ENCODE measurements at regions not wholly inside any gene's neighbourhood (a gene's known extent, or its start where the extent isn't known, plus 50 kb on each side); places are given as distances from the start of the nearest gene placed in this dataset.

DNA sequence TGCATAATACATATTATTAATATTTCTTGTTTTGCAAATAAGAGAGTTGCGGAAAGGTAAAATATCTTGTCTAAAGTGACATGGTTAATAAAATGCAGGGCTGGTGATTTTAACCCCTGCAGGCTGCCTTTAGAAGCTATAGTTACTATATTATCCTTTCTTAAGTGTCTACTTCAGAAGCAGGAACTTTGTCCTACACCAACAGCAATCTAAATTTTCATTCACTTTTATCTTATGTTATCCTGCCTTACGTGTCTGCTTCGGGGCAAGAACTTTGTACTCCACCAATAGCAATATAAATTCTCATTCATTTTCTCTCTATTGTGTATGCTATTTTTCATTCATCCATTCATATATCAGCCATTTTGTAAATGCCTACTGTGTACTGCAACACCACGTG lies 719.5 kb downstream of the TLR4 start:
- Histone ChIP-seq H3K9ac (ENCODE audit: low read depth, low read length) (no peak overlapping the region), H3K27ac (ENCODE audit: low read depth, low read length) (no peak overlapping the region), H3K27me3 (ENCODE audit: control insufficient read depth, insufficient read depth, low read length) (no peaks in the 10 kb centered on the region), H3K9me3 (ENCODE audit: control insufficient read depth, insufficient read depth, low read length) (no peaks in the 10 kb centered on the region), H3K4me1 (ENCODE audit: control insufficient read depth, insufficient read depth, low read length) (no peaks in the 10 kb centered on the region), H3K36me3 (ENCODE audit: control insufficient read depth, insufficient read depth, low read length) (no peaks in the 10 kb centered on the region), H3K4me3 (ENCODE audit: low read depth, low read length) (no peak overlapping the region)

DNA sequence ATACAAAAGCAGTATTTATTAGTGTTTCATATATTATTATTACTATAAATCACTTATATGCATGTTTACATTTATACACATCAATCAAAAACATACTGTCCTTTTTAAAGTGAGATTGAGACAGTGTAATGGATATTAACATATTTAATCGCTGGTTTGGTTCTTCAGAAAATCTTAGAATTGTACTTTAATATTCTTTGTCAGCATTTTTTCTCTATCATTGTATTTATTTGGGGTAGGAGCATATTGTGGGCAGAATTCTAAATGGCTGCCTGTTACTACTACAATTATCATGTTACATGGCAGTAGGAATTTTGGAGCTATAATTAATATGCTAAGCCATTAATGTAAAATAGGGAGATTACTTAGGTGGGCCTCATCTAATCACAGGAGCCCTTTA lies 722.6 kb downstream of the TLR4 start:
- no peak overlapping the region for H3K9ac ChIP-seq (ENCODE audit: low read depth, low read length)
- no peaks in the 10 kb centered on the region for H3K4me1 ChIP-seq (ENCODE audit: control insufficient read depth, insufficient read depth, low read length)
- no peak overlapping the region for H3K4me3 ChIP-seq (ENCODE audit: low read depth, low read length)
- H3K27me3 ChIP-seq (ENCODE audit: control insufficient read depth, insufficient read depth, low read length): no peaks in the 10 kb centered on the region
- no peaks in the 10 kb centered on the region for H3K9me3 ChIP-seq (ENCODE audit: control insufficient read depth, insufficient read depth, low read length)
- no peak overlapping the region for H3K27ac ChIP-seq (ENCODE audit: low read depth, low read length)
- no peaks in the 10 kb centered on the region for H3K36me3 ChIP-seq (ENCODE audit: control insufficient read depth, insufficient read depth, low read length)

DNA sequence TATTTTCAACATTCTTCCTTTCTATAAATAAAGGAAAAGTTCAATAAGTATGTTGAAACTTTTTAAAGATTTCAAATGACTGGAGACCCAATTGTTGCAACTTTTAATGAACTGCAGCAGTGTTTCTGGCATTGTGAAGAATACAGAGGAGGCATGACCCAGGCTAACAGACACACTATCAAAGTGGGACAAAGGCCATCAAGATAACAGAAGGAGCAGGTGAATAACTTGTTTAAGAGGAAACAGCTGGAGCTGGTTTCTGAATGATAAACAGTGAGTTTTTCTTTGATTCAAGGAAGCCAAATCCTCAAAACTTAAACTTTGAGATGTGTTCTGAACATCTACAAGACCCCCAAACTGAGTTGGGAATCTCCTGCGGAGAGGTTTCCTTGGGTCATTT lies 734.6 kb downstream of the TLR4 start:
- H3K36me3 ChIP-seq (ENCODE audit: control insufficient read depth, insufficient read depth, low read length): no peaks in the 10 kb centered on the region
- no peaks in the 10 kb centered on the region for H3K9me3 ChIP-seq (ENCODE audit: control insufficient read depth, insufficient read depth, low read length)
- H3K4me1 ChIP-seq (ENCODE audit: control insufficient read depth, insufficient read depth, low read length): no peaks in the 10 kb centered on the region
- no peak overlapping the region for H3K9ac ChIP-seq (ENCODE audit: low read depth, low read length)
- no peaks in the 10 kb centered on the region for H3K27me3 ChIP-seq (ENCODE audit: control insufficient read depth, insufficient read depth, low read length)
- no peak overlapping the region for H3K4me3 ChIP-seq (ENCODE audit: low read depth, low read length)
- no peak overlapping the region for H3K27ac ChIP-seq (ENCODE audit: low read depth, low read length)

DNA sequence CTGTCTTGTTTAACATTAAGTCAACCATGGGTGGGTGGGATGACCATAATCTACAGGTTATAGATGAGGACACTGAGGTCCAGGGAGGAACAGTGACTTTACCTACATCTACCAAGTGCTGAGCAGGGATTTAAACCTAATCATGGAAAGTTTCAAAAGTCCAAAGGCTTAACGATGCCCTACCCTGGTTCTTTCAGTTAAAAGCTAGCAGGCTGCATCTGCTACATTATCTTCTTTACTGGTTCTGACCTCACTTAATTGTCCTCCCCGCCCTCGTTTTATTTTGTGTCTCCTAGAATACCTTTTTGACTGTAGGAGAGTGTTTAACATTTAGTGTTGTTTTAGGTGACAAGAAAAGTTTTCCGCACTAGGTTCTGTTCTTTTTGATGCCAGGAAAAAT lies 735.2 kb downstream of the TLR4 start:
- no peak overlapping the region for H3K27ac ChIP-seq (ENCODE audit: low read depth, low read length)
- H3K4me1 ChIP-seq (ENCODE audit: control insufficient read depth, insufficient read depth, low read length): no peaks in the 10 kb centered on the region
- H3K4me3 ChIP-seq (ENCODE audit: low read depth, low read length): no peak overlapping the region
- H3K9me3 ChIP-seq (ENCODE audit: control insufficient read depth, insufficient read depth, low read length): no peaks in the 10 kb centered on the region
- H3K9ac ChIP-seq (ENCODE audit: low read depth, low read length): no peak overlapping the region
- H3K27me3 ChIP-seq (ENCODE audit: control insufficient read depth, insufficient read depth, low read length): no peaks in the 10 kb centered on the region
- no peaks in the 10 kb centered on the region for H3K36me3 ChIP-seq (ENCODE audit: control insufficient read depth, insufficient read depth, low read length)

DNA sequence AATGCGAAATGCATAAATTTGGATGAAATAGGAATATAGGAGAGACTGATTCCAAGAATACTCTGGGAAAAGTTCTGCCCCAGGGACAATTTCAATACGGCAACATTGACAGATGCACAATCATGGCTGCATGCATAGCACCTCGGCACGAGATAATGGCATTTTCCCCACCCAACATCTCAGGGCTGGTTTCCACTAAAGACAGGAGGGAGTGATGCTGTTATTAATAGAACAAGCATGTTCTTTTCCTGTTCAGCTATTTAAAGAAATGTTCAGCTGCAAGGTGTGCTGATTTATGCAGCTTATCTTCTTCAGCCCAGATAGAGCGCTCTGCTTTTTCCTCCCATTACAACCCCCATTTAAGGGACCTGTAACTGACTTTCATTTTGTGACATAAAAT lies 740.2 kb downstream of the TLR4 start:
- Histone ChIP-seq H3K4me1 (ENCODE audit: control insufficient read depth, insufficient read depth, low read length) (no peaks in the 10 kb centered on the region), H3K4me3 (ENCODE audit: low read depth, low read length) (no peak overlapping the region), H3K9ac (ENCODE audit: low read depth, low read length) (no peak overlapping the region), H3K36me3 (ENCODE audit: control insufficient read depth, insufficient read depth, low read length) (no peaks in the 10 kb centered on the region), H3K9me3 (ENCODE audit: control insufficient read depth, insufficient read depth, low read length) (no peaks in the 10 kb centered on the region), H3K27ac (ENCODE audit: low read depth, low read length) (no peak overlapping the region), H3K27me3 (ENCODE audit: control insufficient read depth, insufficient read depth, low read length) (no peaks in the 10 kb centered on the region)

DNA sequence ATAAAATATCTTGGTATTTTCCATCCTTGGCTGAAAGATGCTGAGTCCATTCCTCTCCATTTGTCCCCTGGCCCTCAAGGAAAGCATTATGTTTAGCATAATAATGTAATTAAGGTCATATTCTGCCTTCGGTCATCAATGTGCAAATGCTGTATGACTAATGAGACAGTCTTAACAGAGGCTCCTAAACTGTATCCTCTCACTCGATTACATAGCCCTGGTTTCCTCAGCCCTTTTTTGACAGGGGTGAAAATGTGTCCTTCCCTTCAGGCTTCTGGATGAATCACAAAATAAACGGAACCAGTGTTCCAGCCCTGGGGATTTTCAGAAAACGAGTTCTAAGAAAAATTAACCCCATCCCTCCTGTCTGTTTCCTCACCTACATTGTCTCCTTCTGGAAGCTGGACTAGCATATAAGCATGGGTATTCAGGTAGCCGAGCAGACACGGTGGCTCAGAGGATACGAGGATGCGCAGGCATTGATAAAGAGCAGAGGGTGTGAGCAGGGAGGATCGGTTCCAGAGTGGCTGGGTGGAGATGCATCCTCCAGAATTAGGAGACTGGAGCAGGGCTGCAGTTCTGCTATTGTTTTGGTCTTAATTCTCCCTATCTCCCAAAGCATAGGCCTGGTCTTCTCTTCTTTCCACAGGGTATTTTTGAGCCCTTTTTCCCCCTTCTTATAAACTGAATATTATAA lies 742.9 kb downstream of the TLR4 start:
- Histone ChIP-seq H3K27me3 (ENCODE audit: control insufficient read depth, insufficient read depth, low read length) (no peaks in the 10 kb centered on the region), H3K4me1 (ENCODE audit: control insufficient read depth, insufficient read depth, low read length) (no peaks in the 10 kb centered on the region), H3K4me3 (ENCODE audit: low read depth, low read length) (no peak overlapping the region), H3K27ac (ENCODE audit: low read depth, low read length) (no peak overlapping the region), H3K9ac (ENCODE audit: low read depth, low read length) (no peak overlapping the region), H3K36me3 (ENCODE audit: control insufficient read depth, insufficient read depth, low read length) (no peaks in the 10 kb centered on the region), H3K9me3 (ENCODE audit: control insufficient read depth, insufficient read depth, low read length) (no peaks in the 10 kb centered on the region)

DNA sequence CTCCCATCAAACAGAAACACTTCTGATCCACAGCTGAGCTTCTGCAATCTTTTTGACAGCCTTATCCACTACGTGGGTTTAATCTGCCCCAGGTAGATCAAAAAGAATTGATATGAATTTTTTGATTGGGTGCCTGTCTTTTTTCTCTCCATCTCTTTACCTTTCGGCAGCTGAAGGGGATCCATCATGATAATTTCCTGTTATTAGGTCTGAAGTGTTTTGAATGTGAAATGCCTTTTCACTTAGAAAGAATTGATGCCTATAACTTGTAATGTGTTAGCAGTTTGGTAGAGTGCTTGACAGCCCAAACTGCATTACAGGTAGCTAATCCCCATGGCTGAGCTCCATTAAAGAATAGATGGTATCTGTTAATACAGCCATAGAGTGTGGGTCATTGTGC lies 745.4 kb downstream of the TLR4 start:
- Histone ChIP-seq H3K27ac (ENCODE audit: low read depth, low read length) (no peak overlapping the region), H3K4me3 (ENCODE audit: low read depth, low read length) (no peak overlapping the region), H3K36me3 (ENCODE audit: control insufficient read depth, insufficient read depth, low read length) (no peaks in the 10 kb centered on the region), H3K9ac (ENCODE audit: low read depth, low read length) (no peak overlapping the region), H3K4me1 (ENCODE audit: control insufficient read depth, insufficient read depth, low read length) (no peaks in the 10 kb centered on the region), H3K9me3 (ENCODE audit: control insufficient read depth, insufficient read depth, low read length) (no peaks in the 10 kb centered on the region), H3K27me3 (ENCODE audit: control insufficient read depth, insufficient read depth, low read length) (no peaks in the 10 kb centered on the region)

DNA sequence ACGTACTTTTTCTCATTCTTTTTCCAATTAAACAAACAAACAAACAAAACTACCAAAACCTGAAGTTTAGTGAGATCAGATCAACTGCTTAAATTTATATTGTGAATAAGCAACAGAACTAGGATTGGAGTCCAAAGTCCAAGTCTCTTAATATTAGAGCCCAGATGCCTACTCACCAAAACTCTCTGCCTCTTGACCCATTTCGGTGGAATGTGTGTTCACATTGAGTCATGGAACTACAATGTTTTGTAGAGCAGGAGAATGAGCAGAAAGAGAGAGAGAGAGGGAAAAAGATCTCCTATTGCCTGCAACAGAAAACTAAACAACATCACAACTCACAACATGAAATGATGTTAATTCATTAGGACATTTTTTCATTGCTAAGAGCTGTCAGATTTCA lies 751.1 kb downstream of the TLR4 start:
- Histone ChIP-seq H3K4me3 (ENCODE audit: low read depth, low read length) (no peak overlapping the region), H3K27me3 (ENCODE audit: control insufficient read depth, insufficient read depth, low read length) (no peaks in the 10 kb centered on the region), H3K4me1 (ENCODE audit: control insufficient read depth, insufficient read depth, low read length) (peaks cover 11% of the 10 kb centered on the region), H3K9ac (ENCODE audit: low read depth, low read length) (no peak overlapping the region), H3K27ac (ENCODE audit: low read depth, low read length) (no peak overlapping the region), H3K9me3 (ENCODE audit: control insufficient read depth, insufficient read depth, low read length) (no peaks in the 10 kb centered on the region), H3K36me3 (ENCODE audit: control insufficient read depth, insufficient read depth, low read length) (no peaks in the 10 kb centered on the region)

DNA sequence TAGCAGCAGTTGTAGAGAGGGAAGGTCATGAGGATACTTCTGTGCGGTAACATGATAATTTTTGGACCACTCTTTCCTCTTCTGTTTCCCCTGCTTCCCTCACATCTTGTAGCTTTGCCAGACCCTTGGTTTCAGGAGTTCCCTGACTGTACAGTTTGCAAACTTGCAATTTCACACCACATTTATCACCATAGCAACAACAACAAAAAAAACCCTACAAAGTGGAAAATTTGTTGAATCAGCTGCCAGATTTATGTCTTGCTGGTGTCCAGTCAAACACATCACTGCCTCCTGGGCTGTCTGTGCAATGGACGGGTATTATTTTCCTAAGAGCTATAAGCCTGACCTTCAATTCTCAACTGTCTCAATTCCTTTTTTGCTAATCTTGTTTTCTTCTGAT lies 751.6 kb downstream of the TLR4 start:
- H3K4me1 ChIP-seq (ENCODE audit: control insufficient read depth, insufficient read depth, low read length): peaks cover 11% of the 10 kb centered on the region
- H3K27ac ChIP-seq (ENCODE audit: low read depth, low read length): no peak overlapping the region
- H3K36me3 ChIP-seq (ENCODE audit: control insufficient read depth, insufficient read depth, low read length): no peaks in the 10 kb centered on the region
- no peaks in the 10 kb centered on the region for H3K9me3 ChIP-seq (ENCODE audit: control insufficient read depth, insufficient read depth, low read length)
- no peak overlapping the region for H3K4me3 ChIP-seq (ENCODE audit: low read depth, low read length)
- no peak overlapping the region for H3K9ac ChIP-seq (ENCODE audit: low read depth, low read length)
- H3K27me3 ChIP-seq (ENCODE audit: control insufficient read depth, insufficient read depth, low read length): no peaks in the 10 kb centered on the region

DNA sequence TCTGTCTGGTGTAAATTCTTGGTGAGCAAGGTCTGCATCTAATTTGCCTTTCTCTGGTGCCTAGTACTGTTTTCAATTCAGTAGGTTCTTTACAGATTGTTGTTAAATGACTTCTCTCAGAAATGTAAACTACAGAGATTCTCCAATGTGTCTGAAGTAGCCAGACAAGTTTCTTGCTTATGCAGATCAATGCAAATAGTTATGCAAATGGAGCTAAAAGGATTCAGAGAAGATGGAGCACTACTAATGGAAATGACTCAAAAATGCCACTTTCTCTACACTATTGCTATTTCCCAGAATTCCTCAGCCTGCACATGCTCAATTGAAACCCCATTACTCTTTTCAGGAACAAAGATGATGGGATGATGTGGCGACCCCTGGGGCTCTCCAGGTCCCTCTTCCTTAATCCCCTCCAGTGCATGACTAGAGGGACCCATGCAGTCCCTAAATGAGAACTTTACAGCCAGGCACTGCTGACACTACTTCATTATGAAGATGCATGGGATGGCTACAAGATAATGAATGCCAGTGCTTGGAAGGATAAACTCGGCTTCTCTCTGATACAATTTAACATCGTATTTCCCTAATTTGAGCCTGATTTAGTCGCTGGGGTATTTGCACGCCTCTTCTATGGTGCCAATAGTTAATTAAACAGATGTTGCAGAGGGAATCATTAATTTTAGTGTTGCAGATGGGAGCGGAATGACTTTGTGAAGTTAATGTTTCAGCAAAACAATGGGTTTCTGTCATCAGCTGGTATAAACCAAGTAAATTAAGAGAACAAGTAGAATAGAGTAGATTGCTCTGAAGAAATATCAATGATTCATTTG lies 753.2 kb downstream of the TLR4 start:
- no peaks in the 10 kb centered on the region for H3K36me3 ChIP-seq (ENCODE audit: control insufficient read depth, insufficient read depth, low read length)
- H3K27me3 ChIP-seq (ENCODE audit: control insufficient read depth, insufficient read depth, low read length): no peaks in the 10 kb centered on the region
- H3K9me3 ChIP-seq (ENCODE audit: control insufficient read depth, insufficient read depth, low read length): no peaks in the 10 kb centered on the region

DNA sequence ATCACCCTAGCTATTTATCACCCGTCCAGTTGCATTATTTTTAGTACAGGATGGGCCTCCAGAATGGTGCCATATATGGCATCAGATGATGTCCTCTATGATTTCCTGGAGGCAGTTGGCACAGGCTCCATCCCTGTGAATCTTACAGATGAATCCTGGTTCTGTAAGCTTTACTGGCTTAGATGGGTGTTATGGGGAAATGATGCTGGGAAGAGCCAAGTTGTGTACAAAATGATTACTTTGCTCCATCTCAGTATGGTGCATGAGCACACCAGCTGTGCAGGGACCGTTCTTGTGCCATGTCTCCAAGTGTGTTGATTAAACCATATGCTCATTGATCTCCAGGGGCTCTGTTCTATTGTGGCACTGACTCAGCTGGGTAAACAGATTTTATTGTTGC lies 755.7 kb downstream of the TLR4 start:
- no peaks in the 10 kb centered on the region for H3K36me3 ChIP-seq (ENCODE audit: control insufficient read depth, insufficient read depth, low read length)
- H3K4me1 ChIP-seq (ENCODE audit: control insufficient read depth, insufficient read depth, low read length): peaks cover 11% of the 10 kb centered on the region
- H3K9ac ChIP-seq (ENCODE audit: low read depth, low read length): no peak overlapping the region
- H3K4me3 ChIP-seq (ENCODE audit: low read depth, low read length): no peak overlapping the region
- H3K9me3 ChIP-seq (ENCODE audit: control insufficient read depth, insufficient read depth, low read length): no peaks in the 10 kb centered on the region
- no peak overlapping the region for H3K27ac ChIP-seq (ENCODE audit: low read depth, low read length)
- no peaks in the 10 kb centered on the region for H3K27me3 ChIP-seq (ENCODE audit: control insufficient read depth, insufficient read depth, low read length)

More for the DNA sequence above, 753.2 kb downstream of the TLR4 start:
- no peak overlapping the region for H3K27ac ChIP-seq (ENCODE audit: low read depth, low read length)
- no peak overlapping the region for H3K9ac ChIP-seq (ENCODE audit: low read depth, low read length)
- H3K4me3 ChIP-seq (ENCODE audit: low read depth, low read length): no peak overlapping the region; the same call in 1 of the 2 replicates
- H3K4me1 ChIP-seq (ENCODE audit: control insufficient read depth, insufficient read depth, low read length): peaks cover 11% of the 10 kb centered on the region
